NCI-H128 (cell line): ENCODE measurements at regions not wholly inside any gene's neighbourhood (a gene's known extent, or its start where the extent isn't known, plus 50 kb on each side); places are given as distances from the start of the nearest gene placed in this dataset.
"Not testable (repeated sequence)": the region's sequence is repeated elsewhere in the genome, so short reads cannot be mapped to it uniquely, and the experiment has no call there.

ENCODE experiments used
- DNase-seq: peaks from one replicate; lab custom pipeline; 2025; ENCODE audit not compliant: unreplicated experiment; lab: John Stamatoyannopoulos, UW

DNA sequence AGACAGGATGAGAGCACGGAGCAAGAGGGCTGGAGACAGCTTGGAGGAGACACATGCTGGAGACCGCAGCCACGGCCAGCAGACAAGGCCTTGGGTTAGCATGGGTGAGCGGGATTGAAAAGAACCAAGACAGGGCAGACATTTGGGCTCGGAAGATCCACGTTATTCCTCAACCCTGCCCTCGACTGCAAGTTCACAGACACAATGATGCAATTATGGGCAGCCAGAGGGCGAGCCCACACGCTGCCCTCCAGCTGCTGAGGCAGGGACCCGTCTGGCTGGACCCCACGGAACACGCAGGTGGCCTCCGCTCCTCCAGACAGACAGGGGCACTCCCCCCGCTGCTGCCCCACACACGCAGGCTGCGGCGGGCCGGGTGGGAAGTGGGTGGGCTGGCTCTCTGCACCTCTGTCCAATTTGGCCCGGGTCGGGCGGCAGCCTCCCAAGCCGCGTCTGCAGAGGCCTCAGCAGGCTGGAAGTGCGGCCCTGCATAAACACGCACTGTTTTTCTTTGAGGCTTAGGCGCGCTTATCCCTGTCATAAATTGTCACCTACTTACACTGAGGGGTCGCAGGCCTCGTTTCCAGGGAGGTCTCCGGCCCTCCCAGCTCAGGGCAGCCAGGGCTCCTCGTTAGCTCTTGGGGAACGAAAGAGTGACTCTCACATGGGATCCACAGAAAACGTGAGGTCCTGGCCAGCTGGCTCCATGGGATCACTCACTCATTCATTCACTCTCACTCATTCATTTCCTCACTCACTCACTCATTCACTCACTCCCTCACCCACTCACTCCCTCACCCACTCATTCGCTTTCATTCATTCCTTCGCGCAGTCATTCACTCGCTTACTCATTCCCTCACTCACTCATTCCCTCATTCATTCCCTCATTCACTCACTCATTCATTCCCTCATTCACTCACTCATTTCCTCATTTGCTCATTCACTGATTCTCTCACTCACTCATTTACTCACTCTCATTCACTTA is 303.9 kb downstream of the C16orf95 start:
- DNase-seq: no peak

DNA sequence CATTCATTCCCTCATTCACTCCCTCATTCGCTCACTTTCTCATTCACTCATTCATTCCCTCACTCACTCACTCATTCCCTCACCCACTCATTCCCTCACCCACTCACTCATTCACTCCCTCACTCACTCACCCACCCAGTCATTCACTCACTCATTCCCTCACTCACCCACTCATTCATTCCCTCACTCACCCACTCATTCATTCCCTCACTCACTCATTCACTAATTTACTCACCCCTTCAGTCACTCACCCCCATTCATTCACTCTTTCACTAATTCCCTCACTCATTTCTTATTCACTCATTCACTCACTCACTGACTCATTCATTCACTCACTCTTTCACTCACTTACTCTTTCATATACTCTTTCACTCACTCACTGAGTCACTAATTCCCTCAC is 303.1 kb downstream of the C16orf95 start:
- no peak for DNase-seq

DNA sequence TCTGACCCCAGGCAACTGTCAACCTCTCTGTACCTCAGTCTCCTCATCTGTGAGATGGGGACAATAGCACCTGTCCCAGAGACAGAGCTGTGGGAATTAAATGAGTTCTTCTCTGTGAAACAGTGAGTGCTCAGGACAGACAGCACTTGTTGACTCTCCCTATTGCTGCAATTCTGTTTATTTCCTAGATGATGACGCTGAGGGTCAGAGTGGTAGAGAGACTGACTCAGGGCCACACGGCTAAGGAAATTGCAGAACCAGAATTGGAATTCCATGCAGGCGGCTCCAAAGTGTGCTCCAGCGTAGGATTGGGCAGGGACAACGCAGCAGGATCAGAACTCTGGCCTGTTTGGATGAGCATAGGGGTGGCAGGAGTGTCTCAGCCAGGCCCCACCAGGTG is 302.2 kb downstream of the C16orf95 start:
- no peak for DNase-seq

DNA sequence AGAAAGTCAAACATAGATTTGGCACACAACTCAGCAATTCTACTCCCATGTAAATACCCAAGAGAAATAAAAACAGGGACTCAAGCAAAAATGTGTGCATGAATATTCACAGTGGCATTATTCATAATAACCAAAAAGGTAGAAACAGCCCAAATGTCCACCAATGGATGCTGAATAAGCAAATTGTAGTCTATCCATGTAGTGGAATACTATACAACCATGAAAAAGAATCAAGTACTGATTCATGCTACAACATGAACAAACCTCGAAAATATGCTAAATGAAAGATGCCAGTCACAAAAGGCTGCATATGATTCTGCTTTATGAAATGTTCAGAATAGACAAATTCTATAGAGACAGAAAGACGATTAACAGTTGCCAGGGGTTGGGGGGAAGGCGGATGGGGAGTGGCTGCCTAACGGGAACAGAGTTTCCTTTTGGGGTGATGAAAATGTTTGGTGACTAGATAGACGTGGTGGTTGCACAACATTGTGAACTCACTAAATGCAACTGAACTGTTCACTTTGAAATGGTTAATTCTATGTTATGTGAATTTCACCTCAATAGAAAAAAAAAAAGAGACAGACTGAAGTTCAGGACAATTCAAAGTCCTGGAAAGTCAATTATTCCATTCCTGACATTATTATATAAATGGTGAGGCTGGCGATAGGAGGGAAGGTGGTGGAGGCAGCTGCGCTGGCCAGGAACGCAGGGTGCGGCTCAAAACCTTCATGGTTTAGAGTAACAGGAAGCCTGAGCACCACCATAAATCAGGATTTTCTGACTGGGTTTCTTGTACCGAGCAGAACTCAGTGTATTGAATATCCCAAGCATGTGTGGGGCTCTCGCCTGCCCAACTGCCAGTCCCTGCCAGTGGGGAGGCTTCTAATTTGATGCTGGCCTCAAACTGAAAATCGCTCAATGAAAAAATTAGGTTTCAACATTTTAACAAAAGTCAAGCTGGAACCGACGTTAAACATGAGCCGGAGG is 300.9 kb downstream of the C16orf95 start:
- DNase-seq: no peak

DNA sequence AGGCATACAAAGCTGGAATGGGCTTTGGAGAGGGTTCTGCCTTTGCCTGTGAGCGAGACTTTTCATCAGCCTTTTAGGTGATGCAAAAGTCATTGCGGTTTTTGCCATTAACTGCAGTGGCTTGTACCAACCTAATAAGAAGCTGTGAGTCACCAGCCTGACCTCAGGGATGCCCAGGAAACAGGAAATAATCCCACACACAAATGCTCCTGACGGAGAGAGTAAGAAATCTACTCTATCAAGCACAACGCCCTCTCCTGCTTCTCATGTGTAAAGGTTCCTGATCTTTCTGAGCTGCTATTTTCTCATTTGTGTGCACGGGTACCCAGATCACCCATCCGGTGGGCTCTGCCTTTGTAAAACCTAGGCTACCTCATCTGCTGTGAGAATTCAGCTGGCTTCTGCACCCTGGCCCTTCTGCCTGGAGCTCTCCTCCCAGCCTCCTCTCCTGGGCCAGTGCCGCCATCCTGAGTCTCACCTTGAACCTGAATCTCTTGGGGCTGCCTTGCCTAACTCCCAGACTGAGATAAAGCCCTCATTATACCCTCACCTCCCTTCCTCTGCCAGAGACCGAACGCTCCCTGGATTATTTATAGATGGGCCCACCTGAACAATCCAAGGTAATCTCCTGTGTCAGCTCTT is 299.7 kb downstream of the C16orf95 start:
- DNase-seq: no peak

DNA sequence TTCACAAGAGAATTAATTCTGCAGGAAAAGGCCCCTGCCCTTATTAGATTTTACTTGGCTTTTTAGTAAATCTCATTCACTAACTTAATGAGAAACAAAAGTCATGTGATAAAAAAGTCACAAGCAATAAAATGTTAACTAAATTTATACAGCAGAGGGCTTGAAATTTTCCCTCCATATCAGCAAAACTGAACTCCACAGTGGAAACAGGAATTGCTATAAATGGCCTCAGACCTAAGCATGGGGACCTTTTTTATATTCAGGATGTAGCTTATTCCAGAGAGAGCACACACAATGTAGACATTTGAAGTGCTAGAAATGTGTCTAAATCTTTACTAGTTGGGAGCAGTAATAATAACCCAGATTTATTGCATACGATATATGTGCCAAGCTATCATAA is 291.5 kb downstream of the C16orf95 start:
- no peak for DNase-seq

DNA sequence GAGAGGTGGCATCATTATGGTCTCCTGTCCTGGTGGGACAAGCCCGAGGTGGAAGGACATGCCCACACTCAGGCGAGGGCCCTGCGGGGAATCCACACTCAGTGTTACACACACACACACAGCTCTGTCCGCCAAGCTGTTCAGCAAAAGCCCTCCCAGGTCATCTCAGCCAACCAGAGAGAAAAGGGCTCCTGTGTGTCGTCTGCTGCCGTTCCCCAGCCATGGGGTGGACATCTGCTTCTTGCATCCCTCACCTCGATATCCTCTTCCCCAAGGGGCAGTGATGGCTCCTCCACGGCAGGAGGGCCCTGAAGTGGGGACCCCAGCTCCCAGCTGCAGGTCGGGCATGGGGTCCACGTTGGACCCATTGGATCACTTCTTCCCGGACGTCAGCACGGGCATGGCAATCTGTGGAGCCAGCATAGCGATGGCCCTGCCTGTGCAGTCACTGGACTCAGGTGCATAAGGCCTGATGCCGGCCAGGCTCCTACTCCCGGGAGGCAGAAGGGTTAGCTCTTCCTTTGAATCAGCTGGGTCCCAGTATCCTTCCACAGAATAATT is 290.1 kb downstream of the C16orf95 start:
- DNase-seq: no peak

DNA sequence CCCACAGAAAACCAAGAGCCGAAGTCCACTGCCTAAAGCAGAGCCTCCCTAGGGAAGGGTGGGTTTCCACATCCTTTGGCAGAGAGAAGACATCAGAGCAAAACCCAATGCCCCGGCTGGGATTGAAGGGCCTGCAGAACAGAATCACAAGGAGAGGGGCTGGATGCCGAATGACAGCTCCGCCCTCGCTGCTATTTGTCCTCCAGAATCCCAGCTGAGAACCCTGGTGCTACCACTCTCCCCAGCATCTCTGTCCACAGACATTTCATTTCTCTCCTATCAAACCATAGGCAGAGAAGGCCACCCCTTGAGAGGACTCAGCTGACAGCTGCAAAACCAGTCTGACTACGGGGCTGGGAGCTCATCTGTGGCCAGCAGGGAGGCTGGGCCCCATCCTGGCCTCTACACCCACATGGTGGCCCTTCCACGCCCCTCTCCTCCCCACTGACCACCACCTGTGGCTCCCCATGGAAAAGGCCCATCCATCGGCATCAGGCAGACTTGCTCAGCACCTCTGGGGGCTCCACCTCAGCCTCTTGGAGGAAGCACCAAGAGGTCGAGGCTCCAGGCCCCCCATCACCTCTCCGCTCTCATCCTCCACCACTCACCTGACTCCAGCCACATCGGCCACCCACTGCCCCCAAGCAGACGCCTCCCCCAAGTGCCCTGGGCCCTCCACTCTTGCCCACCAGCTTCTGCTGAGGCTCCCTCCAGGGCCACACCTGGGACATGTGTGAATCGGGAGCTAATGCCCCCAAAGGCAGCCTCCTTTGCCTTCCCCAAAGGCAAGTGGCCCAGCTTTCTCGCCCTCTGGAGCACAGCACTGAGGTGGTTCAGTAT is 288.5 kb downstream of the C16orf95 start:
- DNase-seq: no peak

DNA sequence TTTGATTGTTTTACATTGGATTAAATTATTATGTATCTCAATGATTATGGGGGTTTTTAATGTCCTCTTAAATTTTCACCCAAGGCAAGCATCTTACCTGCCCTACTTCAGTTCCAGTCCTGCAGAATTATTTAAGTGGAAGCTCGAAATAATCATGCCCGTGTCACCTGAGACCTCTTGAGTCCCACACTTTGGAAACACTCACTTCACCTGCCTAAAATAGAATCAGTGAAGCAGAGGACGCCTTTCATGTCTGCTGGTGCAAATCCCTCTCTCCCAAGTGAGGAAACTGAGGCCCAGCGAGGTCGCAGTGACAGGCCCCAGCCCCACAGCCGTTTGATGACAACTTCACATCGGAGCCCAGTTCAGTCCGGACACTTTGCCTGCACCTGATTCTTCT is 284.6 kb downstream of the C16orf95 start:
- no peak for DNase-seq

DNA sequence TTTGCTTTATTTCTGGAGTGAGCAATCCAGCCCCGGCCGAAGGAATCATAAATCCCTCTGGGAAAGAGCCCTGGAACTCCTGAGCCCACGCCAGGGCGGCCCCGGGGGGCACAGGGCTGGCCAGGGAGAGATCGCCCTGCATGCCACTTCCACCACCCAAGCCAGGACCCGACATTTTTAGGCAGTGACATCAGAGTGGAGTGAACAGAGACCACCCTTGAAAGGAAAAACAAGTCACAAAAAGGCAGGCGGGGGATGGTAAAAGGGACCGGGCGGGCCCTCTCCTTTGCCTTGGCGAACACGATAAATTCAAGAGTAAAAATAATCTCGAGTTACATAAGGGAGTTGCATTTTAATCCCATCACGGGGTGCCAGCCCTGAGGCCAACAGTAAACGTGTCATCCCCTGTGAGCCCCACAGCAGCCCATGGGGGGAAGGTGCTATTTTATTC is 284.1 kb downstream of the C16orf95 start:
- no peak for DNase-seq

DNA sequence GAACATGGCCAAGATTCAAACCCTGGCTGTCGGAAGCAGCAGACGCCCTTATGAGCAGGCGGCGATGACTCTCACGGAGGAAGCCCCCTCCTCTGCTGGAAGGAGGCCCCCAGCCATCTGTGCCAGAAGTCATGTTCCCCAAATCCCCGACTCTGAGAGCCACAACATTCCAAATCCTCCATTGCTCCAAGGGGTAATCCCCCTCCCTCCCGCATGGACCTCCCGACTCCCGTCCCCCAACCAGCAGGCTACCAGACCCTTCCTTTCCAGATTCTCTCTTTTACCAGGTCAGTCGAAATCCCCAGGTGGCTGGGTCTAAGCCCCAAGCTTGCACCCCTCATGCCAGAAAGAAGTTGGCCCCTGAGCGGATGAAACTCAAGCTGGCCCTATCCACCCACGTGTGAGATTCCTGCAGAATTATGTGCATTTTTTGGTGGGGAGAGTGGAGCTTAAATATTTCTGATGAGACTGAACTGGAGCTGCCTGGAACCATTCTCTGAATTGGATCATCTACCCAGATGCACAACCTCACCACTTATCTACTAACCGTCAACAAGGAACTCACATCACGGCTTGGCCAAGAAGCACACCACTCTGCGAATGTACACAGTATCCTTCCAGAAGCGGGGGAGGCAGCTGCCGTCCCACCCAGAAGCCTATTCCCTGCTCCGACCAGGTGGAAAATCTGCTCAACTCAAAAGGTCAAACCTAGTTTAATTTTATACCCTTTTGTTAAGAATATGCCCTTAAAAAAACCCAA is 283.5 kb downstream of the C16orf95 start:
- no peak for DNase-seq

DNA sequence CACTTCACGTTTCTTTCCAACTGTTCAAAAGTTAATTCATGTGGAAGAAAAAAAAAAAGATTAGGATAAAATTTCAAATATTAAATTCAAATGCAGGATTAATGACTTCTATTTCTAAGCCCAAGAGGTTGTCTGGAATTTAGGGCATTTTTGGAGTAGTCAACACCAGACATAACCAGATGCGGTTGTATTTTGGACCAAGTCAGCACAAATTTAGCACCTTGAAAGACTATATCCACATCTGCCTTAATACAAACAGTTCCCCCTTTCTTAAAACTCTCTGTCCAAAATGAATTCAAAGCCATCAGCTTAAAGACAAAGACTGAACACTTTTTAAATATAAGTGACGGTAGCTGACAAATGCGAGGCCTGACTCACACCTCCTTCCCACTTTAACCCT is 282.9 kb downstream of the C16orf95 start:
- no peak for DNase-seq

DNA sequence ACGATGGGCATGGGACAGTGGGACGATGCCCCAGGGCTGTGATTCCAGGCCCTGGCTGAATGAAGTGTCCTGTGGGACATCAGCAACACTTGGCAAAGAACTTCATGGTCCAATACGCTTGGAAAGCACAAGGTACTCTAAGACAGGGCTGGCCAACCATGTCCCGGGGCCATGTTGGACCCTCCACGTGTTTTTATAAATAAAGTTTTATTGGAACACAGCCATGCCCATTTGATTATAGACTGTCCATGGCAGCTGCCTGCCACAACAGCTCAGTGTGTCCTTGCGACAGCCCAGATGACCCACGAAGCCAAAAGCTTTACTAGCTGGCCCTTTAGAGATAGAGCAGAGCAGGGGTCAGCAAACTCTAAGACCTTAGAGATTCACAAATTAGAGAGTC is 282.1 kb downstream of the C16orf95 start:
- no peak for DNase-seq

DNA sequence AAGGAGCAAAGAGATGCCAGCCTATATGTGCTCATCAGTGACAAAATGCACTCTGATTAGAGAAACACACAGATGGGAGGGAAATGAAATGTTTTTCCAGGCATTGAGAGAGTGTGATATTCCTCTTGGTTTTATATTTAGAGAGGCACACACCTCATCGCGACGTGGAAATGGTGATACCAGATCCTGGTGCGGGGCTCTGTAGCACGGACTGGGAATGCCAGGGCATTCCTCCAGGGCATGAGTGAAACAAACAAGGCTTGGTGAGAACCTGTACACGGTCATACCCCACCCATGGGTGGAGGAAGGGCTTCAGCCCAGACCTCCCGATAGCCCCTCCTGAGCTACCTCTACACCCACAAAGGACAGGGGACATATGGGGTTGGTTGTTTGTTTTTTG is 280.2 kb downstream of the C16orf95 start:
- DNase-seq: no peak

DNA sequence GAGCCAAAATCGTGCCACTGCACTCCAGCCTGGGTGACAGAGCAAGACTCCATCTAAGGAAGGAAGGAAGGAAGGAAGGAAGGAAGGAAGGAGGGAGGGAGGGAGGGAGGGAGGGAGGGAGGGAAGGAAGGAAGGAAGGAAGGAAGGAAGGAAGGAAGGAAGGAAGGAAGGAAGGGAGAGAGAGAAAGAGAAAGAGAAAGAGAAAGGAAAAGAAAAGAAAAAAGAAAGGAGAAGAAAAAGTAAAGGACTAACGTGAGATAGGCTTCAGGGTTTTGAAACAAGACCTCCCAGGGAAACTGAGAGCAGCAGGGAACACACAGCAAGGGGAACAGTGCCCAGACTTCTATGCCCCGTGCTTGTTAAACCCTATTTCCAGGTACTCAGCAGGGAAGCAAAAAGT is 278.7 kb downstream of the C16orf95 start:
- not testable (repeated sequence) for DNase-seq

DNA sequence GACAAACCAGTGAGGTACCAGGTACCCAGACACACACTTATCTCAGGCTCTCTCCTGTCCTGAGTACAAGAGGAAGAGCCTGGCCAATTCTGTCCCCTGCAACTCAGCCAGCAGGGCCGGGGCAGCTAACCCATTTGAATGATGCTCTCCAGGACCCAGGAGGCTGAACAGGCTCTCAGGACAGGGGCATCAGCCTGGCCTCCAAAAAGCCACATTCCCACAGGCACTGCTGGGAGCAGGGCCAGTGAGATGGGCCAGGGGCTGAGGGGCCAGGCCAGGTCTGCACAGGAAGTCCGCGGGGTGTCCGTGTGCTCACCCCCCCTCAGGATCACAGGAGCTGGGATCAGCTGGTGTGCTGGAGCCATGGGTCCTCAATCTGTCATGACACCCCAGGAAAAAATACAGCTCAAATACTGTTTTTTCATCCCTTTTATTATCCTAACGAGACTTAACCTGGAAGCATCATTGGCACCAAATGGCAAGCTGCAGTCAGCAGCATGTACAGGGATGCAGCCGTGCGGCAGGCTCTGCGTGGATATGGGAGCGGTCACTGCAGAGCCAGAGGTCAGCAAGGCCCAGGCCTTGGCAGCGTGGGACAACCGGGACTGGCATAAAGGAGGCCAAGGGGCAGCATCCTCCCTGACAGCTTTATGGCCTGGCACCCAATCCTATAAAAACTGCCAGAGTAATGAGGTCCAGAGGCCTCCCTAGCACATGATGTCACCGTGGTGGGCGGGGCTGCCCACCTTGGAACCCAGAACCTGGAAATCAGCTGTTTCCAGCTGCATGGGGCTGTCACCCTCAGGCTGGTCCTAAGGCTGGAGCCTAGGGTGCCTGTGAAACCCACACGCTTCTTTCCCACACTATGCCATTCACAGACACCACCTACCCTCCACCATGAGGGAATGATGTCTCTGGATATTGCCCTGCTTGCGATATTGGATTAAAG is 276.7 kb downstream of the C16orf95 start:
- no peak for DNase-seq

DNA sequence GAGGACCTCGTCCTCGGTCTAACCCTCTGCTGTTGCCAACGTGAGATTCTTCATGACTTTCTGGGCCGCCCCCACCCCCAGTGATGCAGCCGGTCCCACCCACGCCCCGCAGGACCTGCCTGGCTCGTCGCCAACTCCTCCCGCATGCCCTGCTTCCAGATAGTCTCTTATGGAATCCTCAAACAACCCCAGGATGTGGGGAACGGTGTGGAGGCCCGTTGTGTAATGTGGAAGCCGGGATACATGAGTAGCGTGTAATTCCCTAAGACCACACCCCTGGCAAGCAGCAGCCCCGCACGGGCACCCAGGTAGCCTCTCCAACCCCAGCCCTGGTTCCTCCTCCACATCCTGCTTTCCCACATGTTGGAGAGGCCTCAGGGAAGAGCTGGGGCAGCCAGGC is 275.9 kb downstream of the C16orf95 start:
- DNase-seq: no peak
